ENCODE measurements at regions not wholly inside any gene's neighbourhood (a gene's known extent, or its start where the extent isn't known, plus 50 kb on each side); places are given as distances from the start of the nearest gene placed in this dataset.

DNA sequence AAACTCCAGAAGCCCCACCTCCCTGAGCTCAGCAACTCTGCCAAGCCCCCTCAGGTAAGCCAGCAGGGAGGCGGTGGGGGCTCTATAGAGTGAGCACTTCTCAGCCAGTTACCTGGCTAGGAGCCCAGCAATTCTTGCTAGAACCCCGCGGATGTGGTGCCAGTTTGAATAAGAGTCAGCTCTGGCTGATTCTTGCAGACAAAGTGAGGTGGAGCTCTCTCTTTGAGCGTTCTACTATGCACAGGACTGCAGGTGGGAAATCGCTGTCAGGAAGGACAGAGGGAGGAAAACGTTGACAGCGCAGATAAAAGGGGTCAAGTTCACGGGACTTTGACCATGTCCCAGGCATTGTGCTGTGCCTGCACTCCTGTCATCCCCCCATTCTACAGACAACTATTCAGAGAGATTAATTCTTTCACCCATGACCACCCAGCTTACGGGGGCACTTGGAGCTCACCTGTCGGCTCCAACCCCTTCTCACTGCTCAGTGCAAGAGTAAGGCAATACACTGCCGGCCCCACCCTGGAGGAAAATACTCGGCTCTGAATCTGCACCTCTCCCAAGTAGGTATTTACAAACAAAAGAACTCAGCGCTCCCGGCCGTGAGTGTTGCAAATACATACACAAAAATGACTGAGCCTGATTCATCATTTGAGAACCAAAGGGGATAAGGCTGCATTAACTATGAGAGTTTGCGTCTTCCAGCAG lies 92.9 kb downstream of the ANKRD60 start:
- Histone ChIP-seq H3K4me1 (replicated peaks in 1 of 4; ENCODE audit: control insufficient read depth in 3 of 4, insufficient read depth in 4 of 4, low read length in 3 of 4) (peaks cover 4 to 8% (median 7%) of the 10 kb centered on the region in 4 experiments; a peak in 6 of 7 replicates), H3K9me3 (ENCODE audit: insufficient read depth in 2 of 2, low read depth in 1 of 2, low read length in 1 of 2) (no peaks in the 10 kb centered on the region), H4K8ac (ENCODE audit: extremely low read depth, insufficient read depth, low read length) (no peak overlapping the region), H3K4me3 (ENCODE audit: extremely low read depth in 1 of 4, insufficient read depth in 2 of 4, low read depth in 3 of 4, low read length in 4 of 4) (no peak overlapping the region), H3K9ac (replicated peaks in 1 of 4; ENCODE audit: extremely low read depth in 1 of 4, low read depth in 3 of 4, low read length in 3 of 4) (no peak overlapping the region), H3K18ac (ENCODE audit: extremely low read depth, low read length) (no peak overlapping the region), H2BK12ac (ENCODE audit: low read depth, low read length) (no peak overlapping the region), H2AFZ (ENCODE audit: low read length) (no peak overlapping the region), H3K56ac (replicated peaks; ENCODE audit: insufficient read length, low read depth, low read length) (no peak overlapping the region), H3K27ac (ENCODE audit: low read depth, low read length) (no peak overlapping the region), H2BK120ac (replicated peaks; ENCODE audit: low read depth, low read length) (no peak overlapping the region), H3K14ac (ENCODE audit: insufficient read length) (no peak overlapping the region), H2AK5ac (ENCODE audit: low read depth, low read length) (no peak overlapping the region), H4K5ac (ENCODE audit: insufficient read length, low read depth, low read length) (no peak overlapping the region), H4K91ac (replicated peaks; ENCODE audit: insufficient read length, low read length) (no peak overlapping the region), H3K36me3 (ENCODE audit: control insufficient read depth in 2 of 4, insufficient read depth in 4 of 4, low read length in 3 of 4) (no peaks in the 10 kb centered on the region), H3K27me3 (replicated peaks in 1 of 4; ENCODE audit: control insufficient read depth in 3 of 4, extremely low read depth in 1 of 4, insufficient read depth in 3 of 4, low read length in 3 of 4) (no peaks in the 10 kb centered on the region; a peak in 1 of 7 replicates), H3K23me2 (ENCODE audit: low read depth, low read length) (no peaks in the 10 kb centered on the region), H3K4me2 (ENCODE audit: insufficient read depth in 1 of 2, low read depth in 2 of 2, low read length in 2 of 2) (peak overlapping the region; percentile 6 to 18; a peak in 1 of 4 replicates), H2BK15ac (ENCODE audit: low read length) (no peak overlapping the region), H3K23ac (ENCODE audit: insufficient read length) (no peak overlapping the region), H2BK5ac (ENCODE audit: low read depth, low read length) (no peak overlapping the region), H2BK20ac (ENCODE audit: low read length) (no peak overlapping the region), H4K20me1 (replicated peaks in 1 of 2; ENCODE audit: control insufficient read depth in 1 of 2, insufficient read depth in 2 of 2, low read length in 2 of 2) (no peaks in the 10 kb centered on the region), H3K4ac (replicated peaks; ENCODE audit: insufficient read length, low read depth, low read length) (no peak overlapping the region), H3K79me1 (ENCODE audit: low read depth, low read length) (no peaks in the 10 kb centered on the region), H3K79me2 (ENCODE audit: control insufficient read depth in 1 of 2, insufficient read depth in 2 of 2, low read length in 2 of 2) (no peaks in the 10 kb centered on the region)
- DNase-seq (ENCODE audit: low read depth in 1 of 2, low spot score in 2 of 2) (no peak), FAIRE-seq (no peak)
- CTCF ChIA-PET (ENCODE audit: partially characterized antibody) = interaction anchor here (1.1 to 3.5 kb wide), 9 partner anchors 10 to 513 kb away, joined by 3 to 12 read pairs (median 4); no protein-coding TSS in a partner anchor
- POLR2A ChIA-PET (ENCODE audit: partially characterized antibody) = no interaction called here
- TF ChIP-seq EZH2 (IDR thresholded peaks at IDR 0.05; ENCODE audit: low read depth, low read length, severe bottlenecking) = no peak
- no peak for TF ChIP-seq CHD1 (IDR thresholded peaks at IDR 0.05; ENCODE audit: low read depth, low read length)
- 60% methylated on average over 16 of the region's 16 CpGs; no CpG with 5 or more reads in 1 of the 2 experiments for WGBS, 2 experiments (ENCODE audit: extremely low coverage in 1 of 2, insufficient coverage in 1 of 2, insufficient read length in 1 of 2, insufficient replicate concordance in 2 of 2, low coverage in 1 of 2, low lambda C conversion rate in 2 of 2, missing lambda C conversion rate in 1 of 2)

Measured in H1 (cell line).